Stimulated activated CD4-positive, alpha-beta T cell treated with anti-CD3 and anti-CD28 coated beads, Interleukin-12 subunit alpha, Interleukin-12 subunit beta, amount 100 ng/mL, for 4 hours (primary cell): ENCODE measurements at regions not wholly inside any gene's neighbourhood (a gene's known extent, or its start where the extent isn't known, plus 50 kb on each side); places are given as distances from the start of the nearest gene placed in this dataset.
"Not testable (repeated sequence)": the region's sequence is repeated elsewhere in the genome, so short reads cannot be mapped to it uniquely, and the experiment has no call there.

Experiments
- DNase-seq: peaks from one replicate; pipeline ENCODE4 v3.0.0-alpha.2; 2020

DNA sequence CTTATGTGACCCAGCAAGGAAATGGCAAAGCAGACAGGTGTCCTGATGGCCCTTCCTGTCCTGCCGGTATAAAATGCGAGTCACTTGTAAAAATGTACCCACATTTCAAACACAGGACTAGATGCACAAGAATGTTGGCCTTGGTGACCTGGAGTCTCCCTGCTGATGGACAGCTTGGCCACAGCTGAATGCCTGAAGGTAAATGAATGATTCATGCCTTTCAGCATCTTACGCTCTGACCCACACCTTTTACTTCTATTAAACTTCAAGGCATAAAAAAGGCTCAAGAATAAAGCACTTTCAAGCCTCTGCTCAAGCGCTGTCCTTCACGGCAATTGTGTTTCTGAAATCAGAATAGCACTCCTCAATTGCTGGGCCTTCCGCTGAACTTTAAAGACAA is 228.0 kb upstream of the SLCO3A1 start:
- DNase-seq = no peak

GRCh38 chr15:91627473-91628278 is 225.8 kb upstream of the SLCO3A1 start:
- DNase-seq = no peak

DNA sequence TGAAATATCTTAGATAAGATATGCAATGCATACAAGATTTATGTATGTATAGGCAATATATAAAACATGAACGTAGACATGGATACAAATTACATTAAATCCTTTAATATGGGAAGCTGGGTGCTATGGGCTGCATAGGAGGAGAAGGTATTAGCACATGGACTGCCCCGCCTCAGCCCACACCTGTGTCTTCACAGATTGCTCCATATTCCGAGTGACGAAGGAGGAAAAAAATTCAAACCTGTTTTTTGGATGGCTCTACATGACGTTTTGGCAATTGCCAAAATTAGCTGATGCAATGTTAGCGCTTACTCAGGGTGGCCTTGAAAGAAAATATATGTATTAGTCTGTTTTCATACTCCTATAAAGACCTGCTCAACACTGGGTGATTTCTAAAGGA is 223.4 kb upstream of the SLCO3A1 start:
- DNase-seq = no peak

DNA sequence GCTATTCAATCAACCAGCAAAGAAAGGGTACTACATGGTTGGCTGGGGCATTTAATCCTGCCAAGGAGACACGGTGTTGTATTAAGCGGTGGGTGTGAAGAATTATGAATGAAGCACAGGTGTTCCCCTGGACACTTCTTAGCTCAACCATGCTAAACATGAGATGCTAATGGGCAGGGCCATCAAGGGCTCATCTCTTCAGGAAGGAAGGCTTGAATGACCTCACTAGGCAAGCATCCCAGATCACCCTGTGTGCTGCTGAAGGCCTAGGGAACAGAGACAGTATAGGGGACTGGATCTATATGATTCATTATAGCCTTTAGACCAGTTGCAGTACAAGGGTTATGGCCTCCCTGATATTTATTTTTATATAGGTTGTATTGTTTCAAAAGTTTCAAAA is 221.3 kb upstream of the SLCO3A1 start:
- DNase-seq = no peak

DNA sequence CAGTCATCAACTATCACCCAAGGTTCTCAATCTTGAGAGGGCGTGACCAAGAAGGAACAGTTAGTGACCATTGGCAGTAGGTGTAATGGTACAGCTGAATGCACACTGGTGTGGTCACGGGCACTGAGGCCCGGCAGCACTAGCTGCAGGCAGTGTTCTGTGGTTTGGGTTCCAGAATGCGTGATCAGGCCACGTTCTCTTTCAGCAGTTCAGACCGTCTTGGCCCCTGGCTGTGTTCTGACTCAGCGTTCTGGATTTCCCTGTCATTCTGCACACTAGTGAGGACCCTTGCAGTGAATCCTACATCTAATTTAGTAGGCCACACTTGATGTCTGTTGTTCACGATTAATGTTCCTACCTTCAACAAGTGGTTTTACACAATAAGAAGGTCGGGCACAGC is 220.5 kb upstream of the SLCO3A1 start:
- DNase-seq = no peak

DNA sequence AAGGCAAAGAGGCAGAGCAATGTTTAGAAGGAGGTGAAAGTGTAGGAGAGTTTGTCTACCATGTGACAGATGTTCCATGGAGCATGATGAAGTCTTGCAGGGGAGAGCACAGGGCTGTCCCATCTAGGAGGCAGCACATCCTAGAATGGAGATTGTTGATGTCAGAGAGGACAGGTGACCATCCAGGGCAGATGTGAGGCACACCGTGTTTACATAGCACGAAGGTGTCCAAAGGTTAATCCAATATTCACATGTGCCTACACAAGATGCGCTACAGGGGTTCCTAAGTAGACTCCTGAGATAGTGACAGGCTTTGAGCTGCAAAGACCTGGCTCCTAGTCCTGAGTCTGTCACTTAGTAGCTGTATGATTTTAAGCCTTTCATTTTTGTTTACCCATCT is 219.3 kb upstream of the SLCO3A1 start:
- DNase-seq = no peak

GRCh38 chr15:91635080-91635479 is 218.4 kb upstream of the SLCO3A1 start:
- no peak for DNase-seq

GRCh38 chr15:91635641-91636040 is 217.9 kb upstream of the SLCO3A1 start:
- no peak for DNase-seq

- no peak for DNase-seq
Measured at GRCh38 chr15:91649016-91649415, 204.5 kb upstream of the SLCO3A1 start.

- DNase-seq = no peak
Measured at GRCh38 chr15:91649831-91650321, 203.6 kb upstream of the SLCO3A1 start.

DNA sequence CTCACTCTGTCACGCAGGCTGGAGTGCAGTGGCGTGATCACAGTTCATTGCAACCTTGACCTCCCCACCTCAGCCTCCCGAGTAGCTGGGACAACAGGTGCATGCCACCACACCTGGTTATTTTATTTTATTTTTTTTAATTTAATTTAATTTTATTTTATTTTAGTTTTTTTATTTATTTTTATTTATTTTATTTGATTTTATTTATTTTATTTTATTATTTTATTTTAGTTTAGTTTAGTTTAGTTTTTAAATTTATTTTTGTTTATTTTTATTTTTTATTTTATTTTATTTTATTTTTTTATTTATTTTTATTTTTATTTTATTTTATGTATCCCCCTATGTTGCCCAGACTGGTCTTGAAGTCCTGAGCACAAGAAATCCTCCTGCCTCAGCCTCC is 202.3 kb upstream of the SLCO3A1 start:
- DNase-seq = no peak

DNA sequence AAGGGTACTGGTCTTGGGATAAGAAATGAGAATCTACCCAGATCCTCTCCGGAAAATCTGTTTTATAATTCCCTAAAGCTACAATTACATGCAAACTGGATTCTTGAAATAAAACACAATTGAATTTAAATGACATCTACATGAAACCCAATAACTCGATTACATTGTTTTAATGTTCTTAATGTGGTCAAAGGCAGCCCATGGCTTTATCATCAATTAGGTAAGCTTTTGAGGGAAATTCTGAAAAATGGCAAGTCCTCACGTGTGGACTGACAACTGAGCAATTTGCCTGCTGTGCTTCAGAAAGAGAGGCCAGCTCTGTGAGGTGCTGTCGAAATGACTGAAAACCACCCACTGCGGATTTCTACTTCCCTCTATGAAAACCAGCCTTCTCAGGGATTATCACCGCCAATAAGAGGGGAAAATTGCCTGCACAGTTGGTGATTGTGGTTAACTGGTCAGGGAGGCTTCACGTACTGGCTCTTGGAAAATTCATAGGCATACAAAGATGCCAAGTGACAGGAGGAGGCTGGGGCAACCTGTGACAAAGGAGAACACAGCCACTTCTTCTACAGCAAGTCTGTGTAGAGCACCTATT is 200.8 kb upstream of the SLCO3A1 start:
- DNase-seq = no peak

DNA sequence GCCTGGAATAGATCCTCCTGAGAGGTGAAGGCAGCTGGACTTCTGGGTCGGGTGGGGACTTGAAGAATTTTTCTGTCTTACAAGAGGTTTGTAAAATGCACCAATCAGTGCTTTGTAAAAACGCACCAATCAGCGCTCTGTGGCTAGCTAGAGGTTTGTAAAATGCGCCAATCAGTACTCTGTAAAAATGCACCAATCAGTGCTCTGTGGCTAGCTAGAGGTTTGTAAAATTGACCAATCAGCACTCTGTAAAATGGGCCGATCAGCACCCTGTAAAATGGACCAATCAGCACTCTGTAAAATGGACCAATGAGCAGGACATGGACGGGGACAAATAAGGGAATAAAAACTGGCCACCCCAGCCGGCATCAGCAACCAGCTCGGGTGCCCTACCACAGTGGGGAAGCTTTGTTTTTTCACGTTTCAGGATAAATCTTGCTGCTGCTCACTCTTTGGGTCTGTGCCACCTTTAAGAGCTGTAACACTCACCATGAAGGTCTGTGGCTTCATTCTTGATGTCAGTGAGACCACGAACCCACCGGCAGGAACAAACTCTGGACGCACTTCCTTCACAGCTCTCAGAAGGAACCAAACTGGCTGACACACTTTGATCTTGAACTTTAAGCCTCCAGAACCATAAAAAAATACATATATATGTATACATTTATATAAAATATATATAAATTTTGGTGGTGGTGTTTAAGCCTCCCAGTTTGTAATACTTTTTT is 197.8 kb upstream of the SLCO3A1 start:
- DNase-seq = not testable (repeated sequence)

DNA sequence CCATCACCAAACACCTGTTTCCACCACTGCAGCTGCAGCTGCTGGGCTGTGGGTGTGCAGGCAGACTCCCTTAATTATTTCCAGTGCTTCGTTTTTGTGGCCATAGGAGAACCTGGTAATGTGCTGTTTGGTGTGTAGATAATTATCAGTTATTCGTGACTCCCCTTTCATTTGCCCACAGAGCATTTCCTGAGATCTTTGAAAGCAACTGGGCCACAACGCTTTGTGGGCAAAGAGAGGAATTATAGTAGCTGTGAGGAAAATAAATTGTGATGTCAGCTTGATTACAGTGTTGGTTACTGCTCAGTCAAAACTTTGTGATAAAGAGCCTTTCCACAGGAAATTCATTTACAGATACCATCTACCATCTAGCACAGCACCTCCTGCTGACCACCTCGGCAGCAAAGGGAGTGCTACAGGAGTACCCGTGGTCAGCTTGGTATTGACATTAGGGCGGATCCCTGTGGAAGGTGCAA is 193.3 kb upstream of the SLCO3A1 start:
- DNase-seq = no peak

GRCh38 chr15:91664224-91664836 is 189.2 kb upstream of the SLCO3A1 start:
- DNase-seq = no peak

GRCh38 chr15:91665212-91665611 is 188.3 kb upstream of the SLCO3A1 start:
- DNase-seq = no peak

- DNase-seq = no peak
Measured at GRCh38 chr15:91668370-91668769, 185.1 kb upstream of the SLCO3A1 start.

DNA sequence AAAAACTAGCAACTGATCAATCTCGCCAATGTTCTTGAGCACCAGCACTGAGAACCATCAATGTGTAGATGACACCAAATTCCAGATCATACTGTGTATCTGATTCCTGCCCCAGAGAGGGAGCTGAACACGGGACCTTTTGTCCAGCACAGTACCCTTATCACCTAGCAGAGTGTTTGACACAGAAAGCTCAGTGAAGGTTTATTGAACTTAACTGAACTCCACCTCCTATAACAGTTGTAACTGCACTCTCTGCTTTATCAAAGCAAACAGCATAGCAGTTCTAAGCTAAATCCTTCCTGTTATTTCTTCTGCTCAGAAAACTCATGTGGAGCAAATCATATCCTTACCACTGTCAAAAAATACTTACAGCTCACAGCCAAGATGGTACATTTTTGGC is 183.4 kb upstream of the SLCO3A1 start:
- no peak for DNase-seq

- no peak for DNase-seq
Measured at GRCh38 chr15:91678003-91678402, 175.5 kb upstream of the SLCO3A1 start.

DNA sequence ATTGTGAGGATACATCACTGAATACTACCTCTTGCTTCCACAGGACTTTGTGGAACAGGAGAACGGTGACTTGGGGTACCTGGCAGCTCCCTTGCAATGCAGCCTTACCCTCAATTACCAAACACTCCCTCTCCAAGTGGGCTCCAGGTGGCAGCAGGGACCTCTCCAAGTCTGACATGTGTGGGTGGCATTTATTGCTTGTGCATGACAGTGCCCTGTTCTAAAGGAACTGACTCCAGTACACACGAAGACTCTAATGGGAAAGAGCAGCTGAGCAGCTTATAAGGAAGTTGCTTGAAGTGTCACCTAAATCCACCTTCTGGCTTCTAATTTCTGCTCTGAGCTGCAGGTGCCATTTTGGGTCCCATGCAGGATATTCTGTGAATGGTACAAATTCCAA is 174.1 kb upstream of the SLCO3A1 start:
- DNase-seq = no peak

- DNase-seq = no peak
Measured at GRCh38 chr15:91685436-91685835, 168.1 kb upstream of the SLCO3A1 start.

DNA sequence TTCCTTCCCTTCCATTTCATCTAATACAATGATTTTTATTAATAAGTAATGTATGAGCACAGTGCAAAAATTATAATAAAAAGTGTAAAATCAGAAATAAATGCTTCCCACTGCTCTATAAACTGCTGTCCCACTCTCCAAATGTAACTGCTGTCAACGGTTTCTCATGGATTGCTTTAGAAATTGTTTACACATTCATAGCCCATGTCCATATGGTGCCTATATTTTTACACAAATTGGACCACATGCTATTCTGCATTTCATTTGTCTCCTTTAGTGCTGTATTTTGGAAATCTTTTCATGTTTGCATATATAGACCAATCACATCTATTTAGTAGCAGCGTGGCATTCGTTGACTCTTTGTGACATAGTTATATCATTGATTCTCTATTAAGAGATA is 164.7 kb upstream of the SLCO3A1 start:
- no peak for DNase-seq

DNA sequence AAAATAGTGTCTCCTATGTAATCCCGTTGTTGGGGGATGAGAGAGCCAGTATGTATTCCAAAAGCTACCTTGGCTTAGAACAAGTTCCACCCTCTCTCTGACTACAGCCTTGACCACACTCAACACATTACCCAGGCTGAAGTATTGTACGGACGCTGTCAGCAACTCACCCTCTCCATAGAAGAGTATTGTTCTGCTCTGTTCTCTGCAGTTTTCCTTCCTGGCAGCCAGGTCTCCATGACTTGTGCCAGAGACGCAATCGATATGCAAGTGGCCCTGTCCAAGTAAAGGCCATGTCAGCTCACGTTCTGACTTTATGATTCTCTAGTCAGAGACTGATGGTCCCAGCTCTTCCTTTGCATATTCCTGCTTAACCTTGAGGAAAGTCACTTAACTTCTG is 164.1 kb upstream of the SLCO3A1 start:
- DNase-seq = no peak
